ENCODE measurements at regions not wholly inside any gene's neighbourhood (a gene's known extent, or its start where the extent isn't known, plus 50 kb on each side); places are given as distances from the start of the nearest gene placed in this dataset.
A peak's percentile ranks its signal among the peaks of the same experiment; 100 is the strongest.

DNA sequence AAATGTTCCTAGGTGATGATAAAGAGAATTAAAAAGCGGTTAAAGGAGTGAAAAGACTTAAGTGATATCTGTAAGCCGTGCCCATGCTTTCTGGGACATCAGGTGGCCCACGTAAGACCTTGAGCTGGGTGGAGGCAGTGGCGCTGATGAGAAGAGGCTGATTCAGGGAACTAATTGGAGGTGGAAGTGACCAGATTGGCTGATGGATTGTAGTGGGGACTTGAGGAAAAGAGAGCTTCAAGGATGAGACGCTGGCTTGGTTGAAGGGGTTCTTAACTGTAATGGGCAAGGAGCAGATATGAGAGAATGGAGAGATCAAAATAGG lies 69.1 kb upstream of the EP300 start:
- no peak for TF ChIP-seq CTCF (IDR thresholded peaks at IDR 0.05)
- Histone ChIP-seq H3K4me1 (peaks cover 0 to 26% of the 10 kb centered on the region in 2 donors), H3K27ac (peak overlapping the region in 1 of 2 donors; percentile 100), H3K27me3 (no peaks in the 10 kb centered on the region), H3K4me3 (no peak overlapping the region), H3K36me3 (no peaks in the 10 kb centered on the region), H3K9me3 (no peaks in the 10 kb centered on the region)
- ATAC-seq = no peak
- no peak for DNase-seq
- intact Hi-C loops (cut with DNase I) = no loop called here

DNA sequence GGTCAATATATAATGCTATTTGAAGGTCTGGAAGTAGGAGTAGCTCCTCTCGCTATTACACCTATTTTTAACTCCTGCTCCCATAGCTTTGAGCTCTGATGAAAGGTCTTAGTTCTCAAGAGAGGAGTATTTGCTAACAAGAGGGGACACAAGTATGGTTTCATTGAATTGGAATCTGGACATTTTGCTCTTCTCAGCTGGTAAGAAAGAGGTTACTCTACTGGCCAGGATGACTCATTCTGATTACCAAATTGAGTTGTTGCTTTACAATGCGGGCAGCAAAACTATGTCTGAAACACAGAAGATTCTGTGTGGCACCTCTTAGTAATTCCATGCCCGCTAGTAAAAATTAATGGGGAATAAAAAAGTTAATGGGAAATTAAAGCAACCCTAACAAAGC lies 63.6 kb upstream of the EP300 start:
- no peaks in the 10 kb centered on the region for H3K9me3 ChIP-seq
- TF ChIP-seq CTCF (IDR thresholded peaks at IDR 0.05) = no peak
- no peak for DNase-seq
- no peaks in the 10 kb centered on the region for H3K36me3 ChIP-seq
- H3K27ac ChIP-seq = peak overlapping the region; percentile 37 to 54
- no peaks in the 10 kb centered on the region for H3K27me3 ChIP-seq
- peaks cover 3 to 23% of the 10 kb centered on the region in 2 donors for H3K4me1 ChIP-seq
- no peak overlapping the region for H3K4me3 ChIP-seq
- intact Hi-C loops (cut with DNase I) = no loop called here
- ATAC-seq = peak; percentile 87

DNA sequence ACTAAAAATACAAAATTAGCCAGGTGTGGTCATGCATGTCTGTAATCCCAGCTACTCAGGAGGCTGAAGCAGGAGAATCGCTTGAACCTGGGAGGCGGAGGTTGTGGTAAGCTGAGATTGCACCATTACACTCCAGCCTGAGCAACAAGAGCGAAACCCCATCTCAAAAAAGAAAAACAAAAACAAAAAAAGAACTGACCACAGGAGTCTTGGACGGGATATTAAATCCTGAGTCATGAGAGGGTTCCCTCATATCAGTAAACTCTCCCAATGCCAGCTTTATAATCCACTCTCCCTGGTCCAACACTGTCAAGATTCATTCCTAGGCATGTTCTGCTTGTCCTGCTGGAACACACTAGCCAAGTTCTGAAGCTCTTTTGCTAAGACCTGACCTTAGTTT lies 61.5 kb upstream of the EP300 start:
- no peak for TF ChIP-seq CTCF (IDR thresholded peaks at IDR 0.05)
- intact Hi-C loops (cut with DNase I) = no loop called here
- no peaks in the 10 kb centered on the region for H3K27me3 ChIP-seq
- H3K9me3 ChIP-seq = no peaks in the 10 kb centered on the region
- no peak for ATAC-seq
- no peaks in the 10 kb centered on the region for H3K36me3 ChIP-seq
- peaks cover 3 to 30% of the 10 kb centered on the region in 2 donors for H3K4me1 ChIP-seq
- DNase-seq = no peak
- no peak overlapping the region for H3K4me3 ChIP-seq
- H3K27ac ChIP-seq = no peak overlapping the region

DNA sequence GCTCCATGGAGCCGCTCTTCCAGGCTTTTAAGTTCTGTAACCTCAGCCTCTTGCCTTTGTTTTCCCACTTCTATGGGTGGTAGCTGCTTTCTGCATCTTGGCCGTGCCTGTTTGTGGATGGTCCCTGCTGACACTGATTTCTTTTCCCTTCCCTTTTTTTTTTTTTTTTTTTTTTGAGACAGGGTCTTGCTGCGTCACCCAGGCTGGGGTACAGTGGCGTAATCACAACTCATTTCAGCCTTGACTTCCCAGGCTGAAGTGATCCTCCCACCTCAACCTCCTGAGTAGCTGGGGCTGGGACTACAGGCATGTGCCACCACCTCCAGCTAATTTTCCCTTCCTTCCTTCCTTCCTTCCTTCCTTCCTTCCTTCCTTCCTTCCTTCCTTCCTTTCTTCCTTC lies 57.7 kb upstream of the EP300 start:
- Histone ChIP-seq H3K36me3 (no peaks in the 10 kb centered on the region), H3K9me3 (no peaks in the 10 kb centered on the region), H3K4me1 (peaks cover 0 to 10% of the 10 kb centered on the region in 2 donors), H3K4me3 (no peak overlapping the region), H3K27me3 (no peaks in the 10 kb centered on the region), H3K27ac (no peak overlapping the region)
- TF ChIP-seq CTCF (IDR thresholded peaks at IDR 0.05) = no peak
- ATAC-seq (no peak), DNase-seq (no peak)
- intact Hi-C loops (cut with DNase I) = no loop called here

- intact Hi-C loops (cut with DNase I) = no loop called here
- DNase-seq = no peak
- H3K4me3 ChIP-seq = no peak overlapping the region
- H3K27ac ChIP-seq = no peak overlapping the region
- ATAC-seq = no peak
- no peaks in the 10 kb centered on the region for H3K36me3 ChIP-seq
- no peaks in the 10 kb centered on the region for H3K27me3 ChIP-seq
- no peak for TF ChIP-seq CTCF (IDR thresholded peaks at IDR 0.05)
- no peaks in the 10 kb centered on the region for H3K9me3 ChIP-seq
- peaks cover 0 to 7% of the 10 kb centered on the region in 2 donors for H3K4me1 ChIP-seq
These were observed 55.5 kb upstream of the EP300 start for GRCh38 chr22:41036924-41037323.
